Bronchial epithelial cell (primary cell): ENCODE measurements at regions not wholly inside any gene's neighbourhood (a gene's known extent, or its start where the extent isn't known, plus 50 kb on each side); places are given as distances from the start of the nearest gene placed in this dataset.

Source experiments
- DNase-seq: peaks from one replicate; pipeline ENCODE4 v3.0.0-alpha.2; 2010; ENCODE audit warnings: low read depth
- FAIRE-seq: peaks from 2 replicates; lab custom pipeline; 2011; peaks lifted over from hg19 to GRCh38; lab: Jason Lieb, UNC
- H3K27me3 ChIP-seq: 2 replicates; pipeline ENCODE4 v1.5.1; 2011; ENCODE audit warnings: low read length; ENCODE audit not compliant: control insufficient read depth, insufficient read depth
- H3K36me3 ChIP-seq: 2 replicates; pipeline ENCODE4 v1.5.1; 2011; ENCODE audit warnings: low read length; ENCODE audit not compliant: control insufficient read depth, insufficient read depth
- H3K4me3 ChIP-seq: 2 replicates; pipeline ENCODE4 v1.5.1; 2011; ENCODE audit warnings: mild to moderate bottlenecking, low read depth, low read length, control low read depth
- TF ChIP-seq, protein P1 (sequence below): IDR thresholded peaks from 2 replicates; pipeline ENCODE4 v1.5.1; 2011; ENCODE audit warnings: mild to moderate bottlenecking, moderate library complexity, low read length, control low read depth, inconsistent platforms; ENCODE audit not compliant: insufficient read depth, severe bottlenecking

DNA sequence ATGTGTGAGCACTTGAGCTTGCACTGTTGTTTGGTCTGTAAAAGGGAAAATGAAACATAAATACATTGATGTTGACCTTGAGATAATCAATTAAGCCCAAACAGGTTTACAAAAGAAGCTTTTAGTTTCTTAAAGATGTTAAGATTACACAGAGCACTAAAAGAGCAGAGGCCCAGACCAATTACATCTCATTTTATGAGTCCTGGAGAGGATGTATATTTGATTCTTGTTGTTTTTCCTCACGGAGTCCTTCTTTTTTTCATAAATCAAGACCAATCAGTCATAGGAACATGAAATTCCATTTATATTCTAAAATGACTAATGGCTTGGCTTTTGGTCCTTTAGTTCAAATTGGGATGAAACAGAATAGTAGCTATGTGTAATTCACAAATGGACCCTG is 249.7 kb upstream of the NPY start:
- TF ChIP-seq, protein P1, sequence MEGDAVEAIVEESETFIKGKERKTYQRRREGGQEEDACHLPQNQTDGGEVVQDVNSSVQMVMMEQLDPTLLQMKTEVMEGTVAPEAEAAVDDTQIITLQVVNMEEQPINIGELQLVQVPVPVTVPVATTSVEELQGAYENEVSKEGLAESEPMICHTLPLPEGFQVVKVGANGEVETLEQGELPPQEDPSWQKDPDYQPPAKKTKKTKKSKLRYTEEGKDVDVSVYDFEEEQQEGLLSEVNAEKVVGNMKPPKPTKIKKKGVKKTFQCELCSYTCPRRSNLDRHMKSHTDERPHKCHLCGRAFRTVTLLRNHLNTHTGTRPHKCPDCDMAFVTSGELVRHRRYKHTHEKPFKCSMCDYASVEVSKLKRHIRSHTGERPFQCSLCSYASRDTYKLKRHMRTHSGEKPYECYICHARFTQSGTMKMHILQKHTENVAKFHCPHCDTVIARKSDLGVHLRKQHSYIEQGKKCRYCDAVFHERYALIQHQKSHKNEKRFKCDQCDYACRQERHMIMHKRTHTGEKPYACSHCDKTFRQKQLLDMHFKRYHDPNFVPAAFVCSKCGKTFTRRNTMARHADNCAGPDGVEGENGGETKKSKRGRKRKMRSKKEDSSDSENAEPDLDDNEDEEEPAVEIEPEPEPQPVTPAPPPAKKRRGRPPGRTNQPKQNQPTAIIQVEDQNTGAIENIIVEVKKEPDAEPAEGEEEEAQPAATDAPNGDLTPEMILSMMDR = no peak
- Histone ChIP-seq H3K4me3 (no peak overlapping the region), H3K36me3 (no peaks in the 10 kb centered on the region), H3K27me3 (no peaks in the 10 kb centered on the region)
- DNase-seq = no peak
- no peak for FAIRE-seq

DNA sequence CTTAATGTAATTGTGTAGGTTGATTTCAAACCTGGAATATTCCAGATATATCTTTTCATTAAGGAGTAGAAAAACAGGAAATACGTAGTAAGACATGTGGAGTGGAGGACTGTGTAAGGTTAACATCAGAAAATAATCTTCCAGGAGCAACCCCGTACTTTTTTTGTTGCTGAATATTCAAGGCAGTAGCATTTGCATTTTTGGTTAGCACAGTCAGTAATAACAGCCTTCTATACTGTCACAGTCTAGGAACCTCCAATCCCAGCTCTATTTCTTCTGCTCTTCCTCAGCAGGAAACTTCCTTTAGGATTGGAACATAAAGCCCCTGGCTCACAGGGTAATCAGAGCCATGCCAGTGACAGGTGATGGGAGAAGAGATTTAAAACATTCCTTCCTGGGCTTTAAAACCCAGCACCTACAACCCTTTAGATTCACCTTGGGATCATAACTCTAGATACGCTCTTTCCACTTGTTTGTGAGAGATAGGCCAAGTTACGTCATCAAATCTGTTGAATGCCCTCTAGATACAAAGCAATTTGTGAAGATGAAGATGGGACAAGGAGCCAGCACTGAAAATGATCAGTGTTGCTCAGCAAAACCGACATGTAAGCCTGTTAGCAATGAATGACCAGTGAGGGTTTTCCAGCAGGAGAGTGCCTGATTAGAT is 248.5 kb upstream of the NPY start:
- TF ChIP-seq, protein P1 = no peak
- no peaks in the 10 kb centered on the region for H3K36me3 ChIP-seq
- FAIRE-seq (no peak), DNase-seq (no peak)
- H3K4me3 ChIP-seq = no peak overlapping the region
- H3K27me3 ChIP-seq = no peaks in the 10 kb centered on the region

DNA sequence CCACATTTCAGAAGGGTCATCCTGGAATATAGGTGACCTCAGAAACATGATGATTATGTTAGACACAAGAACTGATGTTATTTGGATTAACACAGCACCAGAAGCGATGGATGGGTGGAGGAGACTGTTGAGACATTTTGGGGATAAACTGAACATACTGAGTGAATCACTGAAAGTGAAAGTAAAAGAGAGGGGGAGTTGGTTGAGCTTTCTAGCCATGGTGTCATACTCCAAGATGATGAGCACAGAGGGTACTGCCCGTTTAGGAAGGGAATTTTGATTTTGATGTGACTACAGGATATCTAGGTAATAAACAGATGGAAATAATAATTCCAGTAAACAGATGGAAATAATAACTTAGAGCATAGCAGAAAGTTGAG is 248.0 kb upstream of the NPY start:
- DNase-seq (no peak), FAIRE-seq (no peak)
- Histone ChIP-seq H3K27me3 (no peaks in the 10 kb centered on the region), H3K36me3 (no peaks in the 10 kb centered on the region), H3K4me3 (no peak overlapping the region)
- TF ChIP-seq, protein P1 = no peak

DNA sequence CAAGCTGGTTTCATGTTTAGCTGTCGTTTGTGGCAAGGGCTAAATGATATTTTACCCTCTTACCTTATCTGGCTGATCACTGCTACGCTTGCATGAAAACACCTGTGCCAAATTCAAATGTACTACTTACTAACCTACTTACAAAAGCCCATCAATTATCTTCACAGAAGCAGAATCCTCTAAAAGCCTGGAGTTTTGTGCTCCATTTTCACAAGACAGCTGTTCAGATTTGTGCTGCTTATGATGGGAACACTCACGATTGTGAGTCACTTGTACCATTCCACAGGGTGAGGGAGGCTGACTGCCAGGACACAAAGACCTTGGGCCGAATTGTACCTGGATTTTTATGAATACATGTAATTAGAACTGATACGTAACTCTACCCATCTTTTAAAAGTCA is 245.0 kb upstream of the NPY start:
- Histone ChIP-seq H3K36me3 (no peaks in the 10 kb centered on the region), H3K27me3 (no peaks in the 10 kb centered on the region), H3K4me3 (no peak overlapping the region)
- DNase-seq = no peak
- TF ChIP-seq, protein P1 = no peak
- FAIRE-seq = no peak

DNA sequence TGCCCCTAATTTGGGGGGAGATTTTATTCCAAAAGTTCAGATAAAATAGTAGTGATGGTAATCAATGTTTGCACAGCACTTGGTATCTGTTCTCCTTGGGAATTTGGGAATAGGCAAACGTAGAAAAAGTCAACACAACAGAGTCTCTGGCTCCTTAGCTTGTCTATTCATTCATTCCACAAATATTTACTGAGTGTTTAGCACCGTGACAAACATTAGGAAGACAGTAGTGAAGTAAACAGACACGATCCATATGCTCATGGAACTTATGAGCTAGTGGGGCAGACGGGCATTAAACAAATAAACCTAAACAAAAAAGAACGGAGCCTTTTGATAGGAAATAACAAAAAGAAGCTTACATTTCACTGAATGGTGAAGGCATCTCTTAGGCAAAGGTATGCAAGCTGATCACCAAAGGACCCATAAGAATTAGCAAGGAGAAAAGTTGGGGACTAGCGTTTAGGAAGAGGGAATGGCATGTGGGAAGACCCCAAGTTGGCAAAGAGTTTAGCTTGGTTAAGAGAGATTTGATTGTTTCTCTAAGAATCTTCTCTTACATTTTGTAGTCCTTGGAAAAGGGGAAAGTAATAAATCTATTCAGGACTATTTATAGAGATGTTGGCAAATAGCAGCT is 243.9 kb upstream of the NPY start:
- Histone ChIP-seq H3K36me3 (no peaks in the 10 kb centered on the region), H3K4me3 (no peak overlapping the region), H3K27me3 (no peaks in the 10 kb centered on the region)
- TF ChIP-seq, protein P1 = no peak
- no peak for FAIRE-seq
- DNase-seq = no peak
